ENCODE measurements at regions not wholly inside any gene's neighbourhood (a gene's known extent, or its start where the extent isn't known, plus 50 kb on each side); places are given as distances from the start of the nearest gene placed in this dataset.

- no peak overlapping the region for H3K27ac ChIP-seq (ENCODE audit: low read depth, low read length)
- TF ChIP-seq MAX (IDR thresholded peaks at IDR 0.05) (no peak), POLR2A (IDR thresholded peaks at IDR 0.05; ENCODE audit: borderline replicate concordance, extremely low read depth, insufficient read depth, insufficient read length) (no peak), EZH2phosphoT487 (IDR thresholded peaks at IDR 0.05; ENCODE audit: borderline replicate concordance) (no peak), YY1 (IDR thresholded peaks at IDR 0.05; ENCODE audit: extremely low read depth, insufficient replicate concordance, low read depth, low read length) (no peak)
- H3K9me3 ChIP-seq (ENCODE audit: control insufficient read depth in 1 of 2, insufficient read depth in 1 of 2, low read depth in 1 of 2, low read length in 2 of 2), result no peaks in the 10 kb centered on the region
- ChIA-PET POLR2A (no interaction called here), CTCF (no interaction called here), RAD21 (ENCODE audit: low non-redundant PET in 1 of 2, low total read pairs in 2 of 2, uncharacterized antibody in 2 of 2, unreplicated experiment in 2 of 2) (no interaction called here)
- no TSS peak for BruUV-seq (replicated peaks)
- H4K20me1 ChIP-seq (ENCODE audit: insufficient read depth), result no peaks in the 10 kb centered on the region
- no peaks in the 10 kb centered on the region for H3K9me2 ChIP-seq (ENCODE audit: insufficient read depth)
- H2AFZ ChIP-seq (ENCODE audit: low read depth, low read length, poor library complexity, severe bottlenecking), result no peak overlapping the region
- ATAC-seq (no peak), DNase-seq (ENCODE audit: low read depth, low spot score) (no peak)
- H3K79me2 ChIP-seq (ENCODE audit: insufficient read depth, low read length), result no peaks in the 10 kb centered on the region
- intact Hi-C loops (cut with micrococcal nuclease), result no loop called here
- H3K36me3 ChIP-seq (ENCODE audit: control insufficient read depth in 1 of 2, insufficient read depth in 2 of 2, low read length in 2 of 2), result no peaks in the 10 kb centered on the region
- no peak overlapping the region for H3K4me2 ChIP-seq (ENCODE audit: low read length)
- no peak overlapping the region for H3K9ac ChIP-seq (ENCODE audit: low read length)
- H3K4me3 ChIP-seq (replicated peaks in 1 of 2; ENCODE audit: low read depth in 1 of 2, low read length in 2 of 2), result no peak overlapping the region
- no peaks in the 10 kb centered on the region for H3K4me1 ChIP-seq (ENCODE audit: control insufficient read depth in 1 of 2, insufficient read depth in 2 of 2, low read length in 2 of 2)
- H3K27me3 ChIP-seq (ENCODE audit: insufficient read depth, low read length), result no peaks in the 10 kb centered on the region
These were observed 111.0 kb upstream of the WDR17 start for GRCh38 chr4:175954685-175955084.

- intact Hi-C loops (cut with micrococcal nuclease), result no loop called here
- H3K4me3 ChIP-seq (replicated peaks in 1 of 2; ENCODE audit: low read depth in 1 of 2, low read length in 2 of 2), result no peak overlapping the region
- no peak overlapping the region for H3K27ac ChIP-seq (ENCODE audit: low read depth, low read length)
- H3K27me3 ChIP-seq (ENCODE audit: insufficient read depth, low read length), result no peaks in the 10 kb centered on the region
- no peaks in the 10 kb centered on the region for H4K20me1 ChIP-seq (ENCODE audit: insufficient read depth)
- no peaks in the 10 kb centered on the region for H3K79me2 ChIP-seq (ENCODE audit: insufficient read depth, low read length)
- DNase-seq (ENCODE audit: low read depth, low spot score) (no peak), ATAC-seq (no peak)
- H3K9ac ChIP-seq (ENCODE audit: low read length), result no peak overlapping the region
- no peaks in the 10 kb centered on the region for H3K9me2 ChIP-seq (ENCODE audit: insufficient read depth)
- ChIA-PET RAD21 (ENCODE audit: low non-redundant PET in 1 of 2, low total read pairs in 2 of 2, uncharacterized antibody in 2 of 2, unreplicated experiment in 2 of 2) (no interaction called here), POLR2A (no interaction called here), CTCF (no interaction called here)
- BruUV-seq (replicated peaks), result no TSS peak
- no peaks in the 10 kb centered on the region for H3K9me3 ChIP-seq (ENCODE audit: control insufficient read depth in 1 of 2, insufficient read depth in 1 of 2, low read depth in 1 of 2, low read length in 2 of 2)
- H2AFZ ChIP-seq (ENCODE audit: low read depth, low read length, poor library complexity, severe bottlenecking), result no peak overlapping the region
- TF ChIP-seq MAX (IDR thresholded peaks at IDR 0.05), result no peak
- no peak for TF ChIP-seq ELF1 (IDR thresholded peaks at IDR 0.05; ENCODE audit: borderline replicate concordance, low read depth)
- TF ChIP-seq FOSL1 (IDR thresholded peaks at IDR 0.05; ENCODE audit: low read depth), result no peak
- TF ChIP-seq CBX3 (IDR thresholded peaks at IDR 0.05; ENCODE audit: low read depth), result no peak
- TF ChIP-seq CTCF (IDR thresholded peaks at IDR 0.05 in 2 of 3, conservative IDR thresholded peaks at IDR 0.05 in 1 of 3; ENCODE audit: borderline replicate concordance in 1 of 3, insufficient read depth in 1 of 3, low read depth in 2 of 3, low read length in 2 of 3), result no peak
- TF ChIP-seq POLR2A (IDR thresholded peaks at IDR 0.05; ENCODE audit: borderline replicate concordance, extremely low read depth, insufficient read depth, insufficient read length), result no peak
- no peak for TF ChIP-seq EZH2phosphoT487 (IDR thresholded peaks at IDR 0.05; ENCODE audit: borderline replicate concordance)
- TF ChIP-seq CEBPB (IDR thresholded peaks at IDR 0.05; ENCODE audit: low read depth), result no peak
- no peak for TF ChIP-seq SIN3A (IDR thresholded peaks at IDR 0.05; ENCODE audit: low read depth)
- no peak for TF ChIP-seq JUND (IDR thresholded peaks at IDR 0.05)
- TF ChIP-seq EZH2 (IDR thresholded peaks at IDR 0.05), result no peak
- TF ChIP-seq YY1 (IDR thresholded peaks at IDR 0.05; ENCODE audit: extremely low read depth, insufficient replicate concordance, low read depth, low read length), result no peak
- no peak for TF ChIP-seq EGR1 (IDR thresholded peaks at IDR 0.05; ENCODE audit: low read depth)
- no peak for TF ChIP-seq ZBTB33 (IDR thresholded peaks at IDR 0.05; ENCODE audit: extremely low read depth, insufficient replicate concordance, low read length)
- no peak for TF ChIP-seq TCF7L2 (IDR thresholded peaks at IDR 0.05; ENCODE audit: borderline replicate concordance, extremely low read depth, insufficient read depth, insufficient read length)
- no peaks in the 10 kb centered on the region for H3K36me3 ChIP-seq (ENCODE audit: control insufficient read depth in 1 of 2, insufficient read depth in 2 of 2, low read length in 2 of 2)
- H3K4me2 ChIP-seq (ENCODE audit: low read length), result no peak overlapping the region
- H3K4me1 ChIP-seq (ENCODE audit: control insufficient read depth in 1 of 2, insufficient read depth in 2 of 2, low read length in 2 of 2), result no peaks in the 10 kb centered on the region
These were observed 104.0 kb upstream of the WDR17 start for GRCh38 chr4:175961604-175962003.
